IMR-90 (cell line): ENCODE measurements at regions not wholly inside any gene's neighbourhood (a gene's known extent, or its start where the extent isn't known, plus 50 kb on each side); places are given as distances from the start of the nearest gene placed in this dataset.

Experiments used
- ATAC-seq: fragments of 200-7000 bp; cut with Tn5 transposase; 2 replicates; pipeline ENCODE4 v1.9.1; 2020; ENCODE audit warnings: low read depth, mild to moderate bottlenecking, moderate library complexity
- BruUV-seq: library from RNA; stranded (reverse); fragments of 400-500 nt; replicated peaks from 2 replicates; lab custom pipeline; 2021; lab: Mats Ljungman, UMichigan
- CTCF ChIA-PET: fragments of 300-600 bp; formaldehyde crosslinking; extraction: SDS; loops from one replicate; lab custom pipeline; 2021; ENCODE audit warnings: antibody characterized with exemption; lab: Yijun Ruan, JAX
- POLR2A ChIA-PET: fragments of 300-600 bp; sonication (Branson Sonifier 250); formaldehyde crosslinking; loops from one replicate; lab custom pipeline; 2022; ENCODE audit warnings: antibody characterized with exemption; ENCODE audit not compliant: unreplicated experiment; lab: Charles Lee
- DNase-seq: peaks from one replicate; pipeline ENCODE4 v3.0.0; 2013
- H2AFZ ChIP-seq: replicated peaks from 2 replicates; pipeline ENCODE3; 2013; ENCODE audit warnings: low read length, mild to moderate bottlenecking; ENCODE audit not compliant: poor library complexity
- H2AK5ac ChIP-seq: 2 replicates; pipeline ENCODE4 v1.6.1; 2013; ENCODE audit warnings: low read depth, low read length, inconsistent platforms
- H2AK9ac ChIP-seq: replicated peaks from 2 replicates; pipeline ENCODE3; 2013; ENCODE audit warnings: mild to moderate bottlenecking, low read depth, low read length, moderate library complexity; ENCODE audit not compliant: poor library complexity
- H2BK120ac ChIP-seq: 2 replicates; pipeline ENCODE4 v1.6.1; 2013; ENCODE audit warnings: low read depth, low read length, inconsistent platforms
- H2BK15ac ChIP-seq: 3 replicates; pipeline ENCODE4 v1.6.1; 2013; ENCODE audit warnings: low read depth, low read length, inconsistent platforms
- H2BK20ac ChIP-seq: 2 replicates; pipeline ENCODE4 v1.6.1; 2013; ENCODE audit warnings: low read depth, mild to moderate bottlenecking, inconsistent platforms, low read length, moderate library complexity
- H2BK5ac ChIP-seq: 2 replicates; pipeline ENCODE4 v1.6.1; 2013; ENCODE audit warnings: mild to moderate bottlenecking, low read depth, low read length, inconsistent platforms; ENCODE audit not compliant: poor library complexity, severe bottlenecking
- H3K14ac ChIP-seq: replicated peaks from 2 replicates; pipeline ENCODE4 v1.6.1; 2013; ENCODE audit warnings: low read depth, low read length, inconsistent platforms
- H3K18ac ChIP-seq: 2 replicates; pipeline ENCODE4 v1.6.1; 2013; ENCODE audit warnings: low read depth, low read length, control low read depth
- H3K23ac ChIP-seq: 2 replicates; pipeline ENCODE4 v1.6.1; 2013; ENCODE audit warnings: low read depth, low read length, inconsistent platforms
- H3K27ac ChIP-seq: 2 replicates; pipeline ENCODE4 v1.5.1; 2013; ENCODE audit warnings: mild to moderate bottlenecking, control low read depth, low read length; ENCODE audit not compliant: insufficient read depth
- H3K27me3 ChIP-seq: 2 replicates; pipeline ENCODE4 v1.6.1; 2013; ENCODE audit warnings: low read length; ENCODE audit not compliant: control insufficient read depth, insufficient read depth
- H3K36me3 ChIP-seq: 2 replicates; pipeline ENCODE4 v1.6.1; 2013; ENCODE audit warnings: low read length, mixed read lengths; ENCODE audit not compliant: control insufficient read depth, insufficient read depth
- H3K4ac ChIP-seq: 2 replicates; pipeline ENCODE4 v1.6.1; 2013; ENCODE audit warnings: low read depth, low read length, inconsistent platforms
- H3K4me1 ChIP-seq: 2 replicates; pipeline ENCODE4 v1.6.1; 2013; ENCODE audit warnings: low read length, mixed read lengths; ENCODE audit not compliant: control insufficient read depth, insufficient read depth
- H3K4me2 ChIP-seq: 2 replicates; pipeline ENCODE4 v1.6.1; 2013; ENCODE audit warnings: low read depth, mild to moderate bottlenecking, control low read depth, low read length, moderate library complexity
- H3K4me3 ChIP-seq: 2 replicates; pipeline ENCODE4 v1.5.1; 2013; ENCODE audit warnings: low read depth, mild to moderate bottlenecking, control low read depth, low read length, moderate library complexity; ENCODE audit not compliant: insufficient read depth
- H3K56ac ChIP-seq: 2 replicates; pipeline ENCODE4 v1.6.1; 2013; ENCODE audit warnings: low read length, inconsistent platforms; ENCODE audit not compliant: insufficient read depth; ENCODE audit errors: extremely low read depth
- H3K79me1 ChIP-seq, 2 experiments: 2 replicates each; pipeline ENCODE4 v1.6.1; 2013; ENCODE audit warnings: low read length in 2 of 2, inconsistent platforms in 1 of 2, low read depth in 1 of 2
- H3K9ac ChIP-seq: 2 replicates; pipeline ENCODE4 v1.6.1; 2013; ENCODE audit warnings: low read depth, low read length, control low read depth
- H3K9me1 ChIP-seq: 2 replicates; pipeline ENCODE4 v1.6.1; 2013; ENCODE audit warnings: low read length, inconsistent platforms; ENCODE audit not compliant: insufficient read depth
- H3K9me3 ChIP-seq: 2 replicates; pipeline ENCODE4 v1.6.1; 2013; ENCODE audit warnings: low read length; ENCODE audit not compliant: control insufficient read depth, insufficient read depth
- H4K20me1 ChIP-seq: 2 replicates; pipeline ENCODE4 v1.6.1; 2013; ENCODE audit warnings: low read length, inconsistent platforms; ENCODE audit not compliant: insufficient read depth
- H4K5ac ChIP-seq: 2 replicates; pipeline ENCODE4 v1.6.1; 2013; ENCODE audit warnings: mild to moderate bottlenecking, low read depth, low read length, control low read depth
- H4K8ac ChIP-seq, 2 experiments: 2 replicates each; pipeline ENCODE4 v1.6.1; 2013; ENCODE audit warnings: low read depth in 2 of 2, low read length in 2 of 2, control low read depth in 1 of 2, inconsistent platforms in 1 of 2
- H4K91ac ChIP-seq: 2 replicates; pipeline ENCODE4 v1.6.1; 2013; ENCODE audit warnings: low read depth, low read length, inconsistent platforms; ENCODE audit not compliant: insufficient read depth
- BHLHE40 ChIP-seq: fragments of 150-350 bp; IDR thresholded peaks from 2 replicates; pipeline ENCODE4 v1.6.1; 2016; ENCODE audit warnings: mild to moderate bottlenecking, low read depth, low read length
- CEBPB ChIP-seq: IDR thresholded peaks from 2 replicates; pipeline ENCODE4 v1.6.1; 2012; ENCODE audit warnings: low read depth, low read length, improper control_type of control experiment
- CHD1 ChIP-seq: IDR thresholded peaks from 2 replicates; pipeline ENCODE4 v1.6.1; 2012; ENCODE audit warnings: low read depth, low read length, improper control_type of control experiment
- CTCF ChIP-seq: conservative IDR thresholded peaks from 2 replicates; pipeline ENCODE4 v1.5.1; 2012; ENCODE audit warnings: mild to moderate bottlenecking, low read depth, low read length, improper control_type of control experiment
- ELK1 ChIP-seq: fragments of 150-350 bp; IDR thresholded peaks from 2 replicates; pipeline ENCODE4 v1.6.1; 2016; ENCODE audit warnings: low read depth, mild to moderate bottlenecking, low read length, moderate library complexity, borderline replicate concordance
- FOS ChIP-seq: fragments of 150-350 bp; IDR thresholded peaks from 2 replicates; pipeline ENCODE4 v1.6.1; 2016; ENCODE audit warnings: low read depth, low read length
- MAFK ChIP-seq: IDR thresholded peaks from 2 replicates; pipeline ENCODE4 v1.6.1; 2012; ENCODE audit warnings: low read depth, low read length, improper control_type of control experiment
- MAZ ChIP-seq: IDR thresholded peaks from 2 replicates; pipeline ENCODE4 v1.6.1; 2012; ENCODE audit warnings: low read depth, mild to moderate bottlenecking, low read length, improper control_type of control experiment, moderate library complexity, borderline replicate concordance
- MXI1 ChIP-seq: IDR thresholded peaks from 2 replicates; pipeline ENCODE4 v1.6.1; 2012; ENCODE audit warnings: low read depth, mild to moderate bottlenecking, low read length, moderate library complexity, borderline replicate concordance
- NFE2L2 ChIP-seq: fragments of 150-350 bp; IDR thresholded peaks from 2 replicates; pipeline ENCODE4 v1.6.1; 2016; ENCODE audit warnings: low read depth, mild to moderate bottlenecking, low read length
- POLR2A ChIP-seq: IDR thresholded peaks from 2 replicates; pipeline ENCODE4 v1.6.1; 2012; ENCODE audit warnings: mild to moderate bottlenecking, low read depth, low read length
- RAD21 ChIP-seq: IDR thresholded peaks from 2 replicates; pipeline ENCODE4 v1.6.1; 2012; ENCODE audit warnings: low read length, improper control_type of control experiment
- RCOR1 ChIP-seq: IDR thresholded peaks from 2 replicates; pipeline ENCODE4 v1.6.1; 2012; ENCODE audit warnings: mild to moderate bottlenecking, low read length, improper control_type of control experiment; ENCODE audit not compliant: insufficient replicate concordance
- RFX5 ChIP-seq: IDR thresholded peaks from 2 replicates; pipeline ENCODE4 v1.8.0; 2012; ENCODE audit warnings: low read depth, mild to moderate bottlenecking, low read length, moderate library complexity
- SMC3 ChIP-seq: fragments of 150-350 bp; IDR thresholded peaks from 2 replicates; pipeline ENCODE4 v1.6.1; 2016; ENCODE audit warnings: low read depth, mild to moderate bottlenecking, antibody characterized with exemption, low read length, moderate library complexity
- USF2 ChIP-seq: fragments of 150-350 bp; IDR thresholded peaks from 2 replicates; pipeline ENCODE4 v1.6.1; 2017; ENCODE audit warnings: mild to moderate bottlenecking, antibody characterized with exemption, low read length, low read depth
- WGBS, 2 experiments: methylation state at CpG; one replicate each; pipeline versions ENCODE4 v1.1.5 to v1.1.7; 2013; ENCODE audit warnings: missing lambda C conversion rate in 2 of 2; ENCODE audit not compliant: insufficient read length in 1 of 2; ENCODE audit errors: extremely low coverage in 2 of 2; 5-methylcytosine and 5-hydroxymethylcytosine counted together
- dilution Hi-C: fragments of 300-500 bp; cut with HindIII; formaldehyde crosslinking; loops from one replicate; pipeline ENCODE4 v1.14.3; 2018; ENCODE audit warnings: low sequenced_read_pairs; ENCODE audit not compliant: unreplicated experiment
- in situ Hi-C: fragments of 300-500 bp; cut with MboI; formaldehyde crosslinking; loops from 3 replicates; pipeline ENCODE4 v1.14.3; 2019; ENCODE audit warnings: low sequenced_read_pairs, inconsistent platforms, mixed read lengths
- intact Hi-C: fragments of 100-400 bp; cut with micrococcal nuclease; formaldehyde crosslinking; loops from 2 replicates; pipeline ENCODE4 v1.10.0; 2022

GRCh38 chr12:5379749-5380496 is 52.0 kb upstream of the NTF3 start:
- in situ Hi-C loops = no loop called here
- Histone ChIP-seq H3K4ac (no peak overlapping the region), H4K8ac (no peak overlapping the region), H3K9me3 (no peaks in the 10 kb centered on the region), H3K18ac (no peak overlapping the region), H2BK20ac (no peak overlapping the region), H3K14ac (no peak overlapping the region), H2BK5ac (no peak overlapping the region), H3K27me3 (peaks cover 22% of the 10 kb centered on the region), H3K79me1 (no peaks in the 10 kb centered on the region), H3K4me1 (no peaks in the 10 kb centered on the region), H3K56ac (no peak overlapping the region), H4K20me1 (no peaks in the 10 kb centered on the region), H4K5ac (no peak overlapping the region), H2AK9ac (no peak overlapping the region), H3K9ac (no peak overlapping the region), H3K4me2 (no peak overlapping the region), H2BK120ac (no peak overlapping the region), H2AK5ac (no peak overlapping the region), H2BK15ac (no peak overlapping the region), H3K23ac (no peak overlapping the region), H3K4me3 (no peak overlapping the region), H2AFZ (no peak overlapping the region), H4K91ac (no peak overlapping the region), H3K36me3 (no peaks in the 10 kb centered on the region), H3K27ac (no peak overlapping the region), H3K9me1 (no peaks in the 10 kb centered on the region)
- ATAC-seq (no peak), DNase-seq (no peak)
- TF ChIP-seq MXI1 (no peak), MAZ (no peak), USF2 (no peak), POLR2A (no peak), ELK1 (no peak), CEBPB (no peak), CTCF (no peak), CHD1 (no peak), BHLHE40 (no peak), FOS (no peak), NFE2L2 (no peak), RCOR1 (no peak), MAFK (no peak), RAD21 (no peak), RFX5 (no peak), SMC3 (no peak)
- dilution Hi-C loops = no loop called here
- BruUV-seq = no TSS peak
- CTCF ChIA-PET = interaction anchor here (0.5 kb wide), 1 partner anchor 36 kb away, joined by 4 read pairs; no protein-coding TSS in a partner anchor
- intact Hi-C loops = no loop called here
- WGBS, 2 experiments = 86% methylated on average over 3 of the region's 10 CpGs; no CpG with 5 or more reads in 1 of the 2 experiments
- POLR2A ChIA-PET = no interaction called here
